ENCODE measurements at regions not wholly inside any gene's neighbourhood (a gene's known extent, or its start where the extent isn't known, plus 50 kb on each side); places are given as distances from the start of the nearest gene placed in this dataset.

DNA sequence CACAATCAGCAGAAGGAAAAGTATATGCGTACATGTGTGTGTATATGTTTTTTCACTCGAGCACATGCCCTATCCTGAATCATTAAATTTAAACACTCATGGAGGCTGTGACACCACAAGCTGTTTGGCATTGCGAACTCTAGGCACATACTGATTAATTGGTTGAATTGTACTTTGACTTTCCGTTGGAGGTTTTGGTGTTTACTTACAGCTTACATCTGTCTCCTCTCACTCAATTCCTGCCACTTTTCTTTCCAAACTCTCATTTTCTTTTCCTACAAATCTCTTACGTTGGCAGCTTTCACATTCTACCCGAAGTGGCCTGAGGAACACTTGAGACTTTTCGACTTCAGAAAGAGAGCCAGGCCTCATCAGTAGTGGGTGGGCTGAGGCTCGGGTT is 434.1 kb upstream of the SEMA6D start:
- in situ Hi-C loops (cut with HindIII; ENCODE audit: low sequenced_read_pairs) = no loop called here

DNA sequence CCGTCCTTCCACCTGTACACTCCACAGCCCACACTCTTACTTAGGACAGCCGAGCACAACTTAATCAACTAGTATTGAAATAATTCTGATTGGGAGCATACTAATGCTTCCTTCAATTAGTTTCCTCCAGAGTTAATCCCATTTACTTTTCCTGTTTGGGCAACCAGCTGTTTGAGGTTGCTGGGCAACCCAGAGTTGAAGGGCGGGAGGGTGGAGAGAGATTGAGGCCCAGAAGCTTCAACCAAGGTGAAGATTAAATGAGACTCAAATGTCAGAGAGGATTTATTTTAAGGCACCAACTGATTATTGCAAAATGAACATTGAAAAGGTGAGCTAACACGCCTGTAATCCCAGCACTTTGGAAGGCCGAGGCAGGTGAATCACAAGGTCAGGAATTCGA is 428.5 kb upstream of the SEMA6D start:
- in situ Hi-C loops (cut with HindIII; ENCODE audit: low sequenced_read_pairs) = no loop called here

DNA sequence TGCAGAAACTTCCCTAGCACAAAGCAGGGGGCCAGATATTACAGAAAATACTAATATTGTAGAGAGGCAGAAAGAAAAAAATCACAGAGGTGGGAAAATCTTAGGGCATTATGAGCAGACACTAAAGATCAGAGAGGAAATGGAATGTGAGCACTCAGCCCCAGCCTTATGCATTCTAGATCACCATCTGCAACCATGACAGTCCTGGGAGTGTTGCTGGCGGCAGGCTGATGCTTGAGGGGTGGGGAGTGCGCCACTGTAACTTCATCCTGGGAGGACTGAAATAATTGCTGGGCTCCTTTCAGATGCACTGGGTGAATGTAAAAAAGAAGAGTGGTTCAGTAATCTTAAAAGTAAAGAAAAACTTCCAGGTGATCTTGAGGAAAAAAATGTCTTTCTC is 427.6 kb upstream of the SEMA6D start:
- in situ Hi-C loops (cut with HindIII; ENCODE audit: low sequenced_read_pairs) = no loop called here

DNA sequence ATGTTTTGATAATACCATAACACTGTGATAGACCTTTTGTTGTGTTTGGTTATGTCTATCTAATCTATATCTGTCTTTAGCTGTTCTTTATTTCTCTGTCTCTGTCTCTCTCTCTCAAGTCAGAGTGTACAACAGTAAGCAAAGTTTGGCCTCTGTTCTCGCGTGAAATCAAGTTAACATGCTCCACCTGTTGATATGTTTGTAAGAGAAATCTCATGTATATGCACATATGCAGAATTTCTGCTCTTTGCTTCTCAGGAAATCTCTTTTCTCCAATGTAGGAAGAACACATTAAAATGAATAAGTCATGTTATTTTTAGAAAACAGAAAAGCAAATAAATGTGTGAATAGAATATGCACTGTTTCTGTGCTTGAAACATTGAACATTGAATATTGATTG is 425.5 kb upstream of the SEMA6D start:
- in situ Hi-C loops (cut with HindIII; ENCODE audit: low sequenced_read_pairs) = no loop called here

DNA sequence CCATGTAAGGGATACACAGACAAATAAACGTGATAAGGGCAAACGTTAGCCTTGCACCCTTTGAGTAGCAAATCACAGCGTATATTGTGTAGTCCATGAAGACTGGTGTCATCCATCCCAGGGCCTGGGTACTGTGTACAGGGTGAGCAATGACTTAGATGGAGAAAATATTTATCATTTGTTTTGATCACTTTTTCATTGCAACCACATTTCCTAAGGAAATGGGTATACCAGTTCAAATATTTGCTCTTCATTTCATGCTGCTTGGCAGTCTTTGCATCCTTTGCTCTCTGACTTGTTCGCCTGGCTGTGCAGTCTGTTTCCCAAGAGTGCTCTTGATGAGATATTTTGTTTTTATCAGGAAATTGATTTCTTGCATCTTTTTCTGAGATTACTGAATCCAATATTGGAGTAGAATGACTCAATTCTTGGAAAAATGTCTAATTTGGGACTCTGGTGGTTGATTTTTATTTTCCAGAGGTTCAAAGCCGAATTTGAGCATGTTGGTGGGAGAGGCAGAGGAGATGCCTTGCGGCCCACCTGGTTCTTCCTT is 424.6 kb upstream of the SEMA6D start:
- in situ Hi-C loops (cut with HindIII; ENCODE audit: low sequenced_read_pairs) = no loop called here

DNA sequence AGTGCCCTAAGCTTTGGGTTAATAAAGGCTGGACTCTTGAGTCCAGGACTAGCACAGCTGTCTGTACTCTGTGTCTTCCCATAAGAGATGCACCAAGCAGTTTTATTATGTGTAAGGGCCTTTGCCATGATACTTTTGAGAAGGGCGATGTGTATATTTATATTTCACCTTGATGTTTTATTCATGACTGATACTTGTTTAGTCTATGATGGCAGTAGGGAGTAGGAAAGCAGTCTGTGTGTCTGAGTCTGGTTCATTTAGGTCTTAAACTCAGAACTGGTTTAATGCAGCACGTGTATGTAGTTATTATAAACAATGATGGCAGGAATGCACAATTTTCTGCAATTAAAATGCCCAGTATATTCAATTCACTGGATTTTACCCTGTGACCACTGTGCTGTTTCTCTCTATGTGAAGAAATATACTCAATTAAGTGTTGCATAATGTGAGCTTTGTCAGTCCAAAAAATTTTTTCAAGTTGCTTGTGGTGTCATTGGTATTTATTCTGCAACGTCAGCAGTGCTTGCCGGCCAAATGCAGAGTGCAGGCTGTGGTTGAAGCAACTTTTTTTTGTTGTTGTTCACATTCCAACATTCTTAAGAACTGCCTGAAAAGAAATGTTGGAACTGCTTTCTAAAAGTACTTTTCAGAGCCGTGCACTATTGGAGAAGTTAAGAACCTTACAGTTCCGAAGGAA is 423.7 kb upstream of the SEMA6D start:
- in situ Hi-C loops (cut with HindIII; ENCODE audit: low sequenced_read_pairs) = no loop called here

DNA sequence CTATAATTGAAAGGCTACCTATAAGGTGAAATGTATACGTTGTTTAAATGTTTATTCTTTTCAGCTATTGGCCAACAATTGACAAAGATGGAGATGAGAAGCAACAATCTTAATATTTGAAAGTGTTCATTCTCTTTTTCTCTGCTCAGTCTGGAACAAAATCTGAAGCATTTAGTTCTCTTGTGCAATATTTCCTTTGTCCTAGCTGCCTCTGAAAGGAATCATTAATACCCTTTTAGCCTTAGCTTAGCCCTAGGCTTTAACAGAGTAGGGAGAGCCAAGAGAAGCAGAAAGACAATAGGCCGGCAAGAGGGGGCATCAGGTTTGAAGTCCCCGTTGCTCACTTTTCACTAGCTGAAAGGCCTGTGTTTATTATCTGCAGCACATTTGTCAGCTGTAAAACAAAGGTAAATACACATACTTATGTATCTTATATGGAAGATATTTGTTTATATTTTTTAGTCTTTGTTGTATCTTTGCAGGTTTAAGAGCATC is 422.5 kb upstream of the SEMA6D start:
- in situ Hi-C loops (cut with HindIII; ENCODE audit: low sequenced_read_pairs) = no loop called here

DNA sequence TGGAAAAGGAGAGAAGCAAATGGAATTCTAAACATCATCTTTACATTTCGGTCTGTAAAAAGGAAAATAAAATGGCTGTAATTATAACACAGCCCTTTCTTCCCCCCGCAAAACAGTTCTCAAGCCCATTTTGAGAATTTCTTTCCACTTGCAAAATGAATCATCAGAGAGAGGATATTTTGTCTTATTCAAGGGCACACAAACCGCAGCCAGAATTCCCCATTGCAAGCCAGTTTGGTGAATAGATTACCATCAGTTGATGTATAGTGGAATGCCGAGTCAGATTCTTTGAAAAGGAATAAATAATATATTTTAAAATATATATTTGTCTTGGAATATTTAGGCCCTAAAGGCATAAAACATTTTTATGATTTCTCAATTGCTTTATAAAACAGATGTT is 420.4 kb upstream of the SEMA6D start:
- in situ Hi-C loops (cut with HindIII; ENCODE audit: low sequenced_read_pairs) = no loop called here

DNA sequence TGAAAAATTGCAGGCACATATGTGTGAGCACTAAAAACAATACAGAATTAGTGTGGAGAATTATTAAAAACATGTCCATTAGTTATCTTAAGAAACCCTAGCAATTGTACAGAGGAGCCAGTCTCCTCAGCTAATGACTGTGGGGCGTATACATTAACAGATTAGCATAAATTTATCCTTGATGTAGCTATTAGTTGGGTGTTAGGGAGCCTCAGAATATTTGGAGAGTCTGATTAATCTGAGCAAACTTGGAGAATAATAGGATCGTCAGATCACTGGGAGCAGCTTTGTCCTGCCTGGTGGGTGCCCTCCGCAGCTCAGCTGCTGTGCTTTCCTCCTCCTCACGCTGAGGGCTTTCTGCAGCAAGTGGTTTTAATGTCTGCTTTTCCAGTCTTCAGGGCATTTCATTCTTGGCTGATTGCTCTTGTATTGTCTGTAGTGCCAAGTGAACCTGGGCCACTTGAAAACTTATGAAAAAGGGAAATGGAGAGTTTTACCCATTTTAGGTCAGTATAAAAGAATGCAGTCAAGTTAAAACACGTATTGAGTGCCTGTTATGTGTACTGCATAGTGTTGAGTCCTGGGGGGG is 417.4 kb upstream of the SEMA6D start:
- in situ Hi-C loops (cut with HindIII; ENCODE audit: low sequenced_read_pairs) = no loop called here

DNA sequence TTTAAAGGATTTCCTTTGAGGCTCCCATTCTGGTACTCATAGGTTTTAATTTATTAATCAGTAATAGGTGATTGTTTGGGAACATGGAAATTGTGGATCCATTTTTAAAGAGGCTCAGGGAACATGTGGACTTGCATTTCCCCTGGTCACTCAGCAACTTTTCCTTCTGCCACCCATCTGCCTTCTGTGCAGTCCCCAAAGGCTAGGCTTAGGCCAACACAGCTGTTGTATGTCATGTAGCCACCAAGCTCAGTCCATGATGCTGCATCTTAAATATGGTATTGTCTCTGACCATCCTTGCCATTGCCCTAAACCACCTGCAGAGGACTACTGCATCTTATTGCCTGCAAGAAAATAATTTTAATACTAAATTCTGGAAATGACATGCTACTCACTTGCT is 416.7 kb upstream of the SEMA6D start:
- in situ Hi-C loops (cut with HindIII; ENCODE audit: low sequenced_read_pairs) = no loop called here

DNA sequence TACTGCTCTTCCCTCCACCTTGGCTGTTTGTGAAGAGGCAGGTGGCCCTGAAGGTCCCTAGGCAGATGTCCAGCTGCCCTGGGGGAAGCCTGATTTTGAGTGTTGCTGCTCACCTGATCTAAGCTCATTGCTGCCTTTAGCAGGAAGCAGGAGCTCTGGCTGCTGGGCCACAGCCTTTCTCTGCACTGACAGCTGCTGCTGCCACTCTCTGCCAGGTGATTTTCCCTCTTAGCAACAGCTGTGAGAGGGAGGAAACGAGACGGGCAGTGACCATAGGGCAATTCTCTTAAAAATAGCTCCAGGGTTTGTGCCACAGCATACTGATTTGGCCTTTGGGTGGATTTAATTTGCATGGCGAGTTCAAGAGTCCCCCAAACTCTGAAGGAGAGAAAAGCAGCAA is 415.8 kb upstream of the SEMA6D start:
- in situ Hi-C loops (cut with HindIII; ENCODE audit: low sequenced_read_pairs) = no loop called here

DNA sequence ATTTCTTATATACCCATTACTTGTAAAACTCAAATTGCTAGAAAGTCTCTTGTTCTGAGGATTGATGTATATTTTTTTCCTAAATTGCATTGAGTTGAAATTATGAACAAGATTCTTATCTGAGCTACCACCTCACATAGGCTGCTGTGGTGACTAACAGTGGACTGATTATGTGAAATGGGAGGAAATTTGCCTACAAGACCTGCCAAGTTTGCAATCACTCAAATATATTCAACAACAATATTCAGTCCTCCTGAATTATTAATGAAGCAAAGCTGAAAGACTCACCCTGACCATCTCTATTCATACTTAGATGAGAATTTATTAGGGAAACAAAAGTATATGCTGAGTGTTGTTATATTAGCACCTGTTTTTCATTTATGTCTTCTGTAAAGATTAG is 412.6 kb upstream of the SEMA6D start:
- in situ Hi-C loops (cut with HindIII; ENCODE audit: low sequenced_read_pairs) = no loop called here

DNA sequence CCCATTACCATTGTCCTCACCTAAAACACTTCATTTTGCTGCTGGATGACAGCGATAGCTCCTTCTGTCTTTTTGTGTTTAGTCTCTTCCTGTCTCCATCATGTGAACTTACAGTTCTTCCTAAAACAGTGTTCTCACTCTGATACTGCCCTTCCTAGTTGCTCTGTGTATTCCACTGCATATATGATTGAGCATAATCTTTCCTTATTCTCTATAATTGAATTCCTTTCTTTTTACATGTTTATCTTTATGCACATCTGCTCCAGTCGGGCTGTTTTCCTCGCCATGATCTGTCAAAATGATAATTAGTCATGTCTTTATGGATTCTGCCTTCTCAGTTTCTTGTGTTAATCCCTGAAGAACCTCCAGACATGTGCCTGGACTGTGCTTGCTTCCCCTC is 405.1 kb upstream of the SEMA6D start:
- in situ Hi-C loops (cut with HindIII; ENCODE audit: low sequenced_read_pairs) = no loop called here

DNA sequence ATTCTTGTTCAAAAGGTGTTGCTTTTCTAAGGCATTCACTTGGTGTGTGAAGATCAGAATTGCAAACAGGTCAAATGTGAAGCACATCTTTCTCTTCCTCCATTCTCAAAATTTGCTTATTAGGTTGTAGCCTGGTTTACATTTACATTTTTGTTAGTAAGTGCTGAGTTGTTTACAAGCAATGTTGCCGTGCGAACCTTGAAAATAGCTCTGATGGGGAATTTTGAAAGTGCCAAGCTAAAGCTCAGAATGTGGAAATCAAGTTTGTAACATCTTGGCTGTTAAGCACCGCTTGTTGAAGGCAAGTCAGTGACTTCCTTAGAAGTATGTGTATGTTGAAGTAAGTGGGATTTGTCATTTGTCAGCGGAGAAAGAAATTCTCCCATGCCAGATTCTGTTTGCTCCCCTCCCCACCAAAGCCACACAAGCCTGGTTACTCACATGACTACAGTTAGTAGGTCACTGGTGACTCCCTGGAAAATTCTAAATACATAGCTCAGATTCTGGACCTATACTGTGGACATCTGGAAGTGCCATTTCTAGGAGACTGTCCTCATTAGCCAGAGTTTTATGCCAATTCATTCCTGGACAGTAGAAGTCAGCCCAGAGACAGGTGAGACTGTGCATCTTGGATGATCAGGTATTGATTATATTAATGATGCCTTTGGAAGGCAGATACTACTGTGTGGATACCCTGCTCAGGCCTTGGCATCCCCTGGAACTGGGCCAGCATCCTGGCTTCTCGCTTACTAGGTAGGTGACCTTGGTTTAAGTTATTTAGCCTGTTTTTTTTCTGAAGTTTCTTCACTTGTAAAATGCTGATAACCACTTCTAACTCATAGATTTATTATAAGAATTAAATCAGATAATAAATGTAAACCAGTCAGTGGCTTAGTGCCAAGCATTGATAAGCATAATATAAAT is 390.6 kb upstream of the SEMA6D start:
- in situ Hi-C loops (cut with HindIII; ENCODE audit: low sequenced_read_pairs) = no loop called here

DNA sequence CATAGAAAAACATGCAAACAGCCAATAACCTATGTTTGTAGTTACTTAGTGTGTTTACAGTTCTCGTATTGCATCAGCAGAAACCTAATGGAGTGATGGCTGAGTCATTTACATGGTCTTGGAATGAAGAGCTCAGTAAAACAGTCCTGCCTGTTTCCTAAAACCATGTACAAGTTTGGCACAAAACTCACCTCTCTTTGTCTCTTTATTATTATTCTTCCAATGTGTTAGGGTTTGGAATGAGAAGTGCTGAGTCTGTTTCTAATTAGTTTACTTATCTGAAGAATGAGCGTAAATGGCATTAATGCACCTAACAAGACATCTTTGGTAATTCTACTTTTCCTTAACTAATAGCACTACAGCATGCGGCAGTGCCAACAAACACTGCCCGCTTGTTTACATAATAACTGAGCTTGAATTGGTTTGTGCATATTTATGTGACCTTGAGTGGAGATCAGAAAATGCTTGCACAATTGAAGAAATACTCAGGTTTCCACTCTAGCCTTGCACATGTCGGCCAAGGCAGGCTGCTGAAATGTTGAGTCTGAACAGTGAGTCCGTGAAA is 385.4 kb upstream of the SEMA6D start:
- in situ Hi-C loops (cut with HindIII; ENCODE audit: low sequenced_read_pairs) = no loop called here

DNA sequence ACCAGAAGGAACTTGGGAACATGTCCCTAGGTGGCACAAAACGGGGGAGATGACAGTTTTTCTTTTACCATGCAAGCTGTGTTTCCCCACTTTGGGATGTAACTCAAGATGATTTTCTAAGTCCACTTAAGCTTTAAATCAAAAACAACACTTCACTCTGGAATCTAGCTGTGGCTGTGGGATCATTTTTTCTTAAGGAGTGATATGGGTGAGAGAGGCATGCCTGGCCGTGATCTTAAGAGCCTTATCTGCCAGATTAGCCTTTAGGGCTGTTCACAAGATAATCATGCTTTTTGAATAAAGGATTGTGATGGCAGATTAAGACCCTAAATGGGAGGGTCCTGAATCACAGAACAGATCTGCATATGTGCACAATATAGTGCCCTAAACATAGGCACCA is 384.8 kb upstream of the SEMA6D start:
- in situ Hi-C loops (cut with HindIII; ENCODE audit: low sequenced_read_pairs) = no loop called here

DNA sequence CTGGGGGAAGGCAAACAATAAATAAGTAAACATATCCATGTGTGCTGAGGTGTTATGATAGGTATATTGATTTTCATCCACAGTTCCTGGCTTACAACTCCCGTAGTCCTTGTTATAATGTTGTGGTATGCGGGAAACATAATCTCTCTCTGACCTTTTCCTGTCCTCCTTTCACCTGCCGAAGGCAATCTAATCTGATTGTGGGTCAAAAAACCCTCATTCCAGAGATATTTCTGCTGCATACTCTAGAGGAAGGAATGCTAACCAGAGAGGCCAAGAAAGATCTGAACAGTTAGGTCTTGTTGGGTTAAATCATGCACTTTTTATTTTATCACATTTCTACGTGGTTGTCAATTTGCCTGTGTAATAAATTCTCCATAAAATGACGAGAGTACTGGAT is 383.6 kb upstream of the SEMA6D start:
- in situ Hi-C loops (cut with HindIII; ENCODE audit: low sequenced_read_pairs) = no loop called here

DNA sequence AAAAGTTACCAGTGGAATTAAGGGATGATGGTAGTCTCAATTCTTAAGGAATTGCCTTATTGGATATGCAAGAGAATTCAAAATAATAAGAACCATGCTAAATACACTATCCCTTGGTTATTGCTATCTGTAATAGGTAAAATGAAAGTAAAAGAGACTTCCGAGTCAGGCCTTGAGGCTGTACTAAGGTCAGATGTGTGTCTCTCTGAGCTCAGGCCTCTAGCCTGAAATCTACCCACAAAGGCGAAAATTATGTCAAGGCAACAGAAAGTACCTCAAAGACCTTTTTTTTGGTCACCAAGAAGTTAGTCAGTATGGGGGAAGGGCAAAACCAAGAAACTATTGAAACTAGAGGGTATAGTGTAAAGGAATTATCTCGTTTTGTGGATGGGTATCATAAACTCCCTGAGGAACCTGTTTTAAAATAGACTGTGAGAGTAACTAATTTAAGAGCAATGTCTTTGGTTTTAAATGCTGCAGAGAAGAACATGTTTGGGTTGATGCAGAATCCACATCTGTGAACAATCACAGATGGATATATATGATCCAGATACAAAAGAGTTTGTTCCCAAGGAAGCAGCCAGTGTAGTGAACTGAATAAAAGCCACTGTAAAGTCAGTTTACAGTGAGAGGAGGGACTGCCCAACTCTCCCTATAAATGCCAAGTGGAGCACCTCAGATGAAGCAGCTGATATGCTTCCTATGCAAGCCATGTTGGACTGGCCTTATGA is 382.3 kb upstream of the SEMA6D start:
- in situ Hi-C loops (cut with HindIII; ENCODE audit: low sequenced_read_pairs) = no loop called here

DNA sequence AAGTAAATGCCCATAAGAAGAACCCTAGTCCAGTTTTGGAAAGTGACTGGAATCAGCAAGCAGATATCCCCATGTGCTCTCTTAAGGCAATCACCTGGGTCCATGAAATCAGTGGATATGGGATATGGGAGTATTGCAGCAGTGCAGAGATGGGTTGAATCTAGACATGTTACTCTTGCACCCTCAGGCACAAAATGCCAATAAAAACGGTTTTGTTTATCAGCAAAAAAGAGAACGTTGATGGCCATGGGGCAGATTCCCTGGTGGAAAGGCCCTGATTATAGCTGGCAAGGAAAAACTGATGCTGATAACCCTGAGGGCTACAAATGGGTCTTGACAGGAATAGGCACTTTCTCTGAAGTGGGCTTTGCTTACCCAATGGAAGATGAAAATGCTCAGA is 380.2 kb upstream of the SEMA6D start:
- in situ Hi-C loops (cut with HindIII; ENCODE audit: low sequenced_read_pairs) = no loop called here

DNA sequence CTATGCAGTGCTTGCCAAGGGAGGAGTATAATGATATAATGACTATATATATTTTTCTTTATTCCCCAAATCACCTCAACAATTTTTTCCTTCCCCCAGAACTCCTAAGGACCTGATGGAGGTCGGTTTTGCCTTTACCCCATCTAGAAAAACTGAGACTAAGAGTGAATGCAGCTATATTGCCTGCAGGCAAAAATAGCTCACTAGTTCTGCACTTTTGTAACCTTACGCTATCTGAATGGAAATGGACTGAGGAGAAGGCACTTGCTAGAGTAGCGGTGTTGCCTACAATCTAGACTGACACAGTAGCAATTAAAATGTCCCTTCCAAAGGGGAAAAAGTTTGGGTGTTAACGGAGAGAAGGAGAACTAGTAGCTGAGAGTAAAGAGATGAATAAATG is 379.5 kb upstream of the SEMA6D start:
- in situ Hi-C loops (cut with HindIII; ENCODE audit: low sequenced_read_pairs) = no loop called here

DNA sequence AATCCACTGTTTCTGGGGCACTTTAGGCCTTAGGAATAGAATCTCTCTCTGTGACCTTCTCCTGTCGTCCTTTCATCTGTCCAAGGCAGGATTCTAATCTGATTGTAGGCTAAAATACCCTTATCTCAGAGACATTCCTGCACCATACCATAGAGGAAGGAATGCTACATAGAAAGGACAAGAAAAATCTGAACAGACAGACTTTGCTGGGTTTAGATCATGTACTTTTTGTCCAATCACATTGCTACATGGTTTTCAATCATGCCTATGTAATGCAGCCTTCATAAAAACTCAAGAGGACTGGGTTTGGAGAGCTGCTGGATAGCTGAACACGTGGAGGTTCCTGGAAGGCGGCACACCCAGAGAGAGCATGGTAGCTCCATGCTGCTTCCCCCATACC is 378.5 kb upstream of the SEMA6D start:
- in situ Hi-C loops (cut with HindIII; ENCODE audit: low sequenced_read_pairs) = no loop called here

Measured in DLD1 (cell line).